NCI-H69 (cell line): ENCODE measurements at regions not wholly inside any gene's neighbourhood (a gene's known extent, or its start where the extent isn't known, plus 50 kb on each side); places are given as distances from the start of the nearest gene placed in this dataset.
"Not testable (repeated sequence)": the region's sequence is repeated elsewhere in the genome, so short reads cannot be mapped to it uniquely, and the experiment has no call there.

ENCODE experiments used
- DNase-seq: peaks from one replicate; lab custom pipeline; 2025; lab: John Stamatoyannopoulos, UW

GRCh38 chr12:61282790-61283575 lies 977.2 kb upstream of the USP15 start:
- DNase-seq, result no peak

GRCh38 chr12:61290473-61290872 lies 969.7 kb upstream of the USP15 start:
- no peak for DNase-seq

- no peak for DNase-seq
These were observed 968.6 kb upstream of the USP15 start for GRCh38 chr12:61291647-61292046.

DNA sequence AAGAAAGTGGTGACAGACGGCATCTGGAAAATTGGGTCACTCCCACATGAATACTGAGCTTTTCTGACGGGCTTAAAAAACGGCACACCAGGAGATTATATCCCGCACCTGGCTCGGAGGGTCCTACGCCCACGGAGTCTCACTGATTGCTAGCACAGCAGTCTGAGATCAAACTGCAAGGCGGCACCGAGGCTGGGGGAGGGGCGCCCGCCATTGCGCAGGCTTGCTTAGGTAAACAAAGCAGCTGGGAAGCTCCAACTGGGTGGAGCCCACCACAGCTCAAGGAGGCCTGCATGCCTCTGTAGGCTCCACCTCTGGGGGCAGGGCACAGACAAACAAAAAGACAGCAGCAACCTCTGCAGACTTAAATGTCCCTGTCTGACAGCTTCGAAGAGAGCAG lies 966.2 kb upstream of the USP15 start:
- not testable (repeated sequence) for DNase-seq

GRCh38 chr12:61301817-61302216 lies 958.4 kb upstream of the USP15 start:
- no peak for DNase-seq

- DNase-seq, result no peak
These were observed 957.9 kb upstream of the USP15 start for GRCh38 chr12:61302282-61302681.

DNA sequence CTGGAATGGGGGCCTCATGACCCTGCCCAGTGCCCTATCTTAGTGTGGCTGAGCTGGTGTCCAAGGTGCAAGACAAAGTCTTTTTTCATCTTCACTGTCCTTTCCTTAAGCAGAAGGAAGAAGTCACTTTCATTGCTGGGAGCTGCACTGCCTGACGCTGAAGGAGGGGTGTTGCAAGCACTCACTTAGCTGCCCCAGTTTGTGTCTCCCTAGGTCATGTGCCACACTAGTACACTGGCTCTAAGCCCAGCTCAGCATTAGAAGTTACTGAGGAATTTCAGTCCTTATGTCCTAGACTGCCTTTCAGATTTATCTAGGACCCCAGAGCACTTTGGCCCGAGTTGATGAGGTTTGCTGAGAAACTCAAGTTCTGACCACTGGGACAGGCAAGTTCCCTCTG lies 952.0 kb upstream of the USP15 start:
- no peak for DNase-seq

GRCh38 chr12:61311413-61311812 lies 948.8 kb upstream of the USP15 start:
- no peak for DNase-seq

- DNase-seq, result no peak
These were observed 911.3 kb upstream of the USP15 start for GRCh38 chr12:61348871-61349270.

DNA sequence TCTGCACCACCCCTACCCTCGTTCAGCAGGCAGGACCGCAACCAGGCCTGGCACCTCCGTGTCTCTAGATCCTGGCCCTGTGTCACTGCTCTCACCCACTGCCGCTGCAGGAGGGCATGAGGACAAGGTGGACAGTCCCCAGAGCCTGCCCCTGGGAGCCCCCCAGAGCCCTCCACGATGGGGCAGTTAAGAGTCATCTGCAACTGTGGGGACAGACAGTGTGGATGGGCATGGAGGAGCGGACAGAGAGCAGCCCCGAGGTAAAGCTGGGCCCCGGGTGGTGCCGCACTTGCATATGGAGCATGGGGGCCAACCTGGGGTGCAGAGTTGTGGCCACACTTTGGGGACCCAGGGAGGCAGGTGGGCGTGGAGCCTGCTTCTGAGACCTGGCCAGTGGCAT lies 905.1 kb upstream of the USP15 start:
- no peak for DNase-seq

GRCh38 chr12:61356485-61356884 lies 903.7 kb upstream of the USP15 start:
- no peak for DNase-seq

DNA sequence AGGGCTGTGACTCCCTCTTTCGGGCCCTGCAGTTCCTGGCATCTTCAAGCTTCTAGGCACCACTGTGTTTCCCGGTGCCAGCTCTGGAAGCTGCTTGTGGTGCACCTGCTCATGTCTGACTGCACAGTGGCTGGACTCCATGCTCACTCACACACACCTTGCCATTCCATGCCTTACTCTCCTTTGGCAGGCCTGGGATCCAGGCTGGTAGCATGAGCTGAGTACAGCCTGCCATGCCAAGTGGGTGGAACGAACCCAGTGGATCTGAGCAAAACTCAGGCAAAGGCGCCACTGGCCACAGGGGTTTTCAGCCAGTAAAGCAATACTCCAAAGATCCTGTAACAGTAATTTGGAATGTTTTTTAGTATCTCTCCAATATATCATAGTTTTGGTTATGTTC lies 902.7 kb upstream of the USP15 start:
- no peak for DNase-seq

DNA sequence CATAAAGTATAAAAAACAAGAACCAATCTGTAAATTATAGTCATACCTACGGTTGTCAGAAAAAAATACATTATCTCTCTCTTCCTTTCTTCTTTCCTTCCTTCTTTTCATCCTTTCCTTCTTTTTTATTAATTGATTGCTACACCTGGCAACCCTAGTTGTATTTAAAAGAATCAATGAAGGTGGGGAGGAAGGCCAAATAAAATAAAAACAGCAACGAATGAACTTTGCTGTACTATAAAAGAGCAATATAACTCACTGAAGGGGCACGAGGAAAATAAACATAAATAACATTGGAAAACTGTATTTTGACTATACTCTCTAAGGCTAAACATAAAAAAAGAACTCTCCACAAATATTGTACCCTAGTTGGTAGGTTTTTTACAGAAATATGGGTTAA lies 898.2 kb upstream of the USP15 start:
- DNase-seq, result no peak

- DNase-seq, result no peak
These were observed 895.2 kb upstream of the USP15 start for GRCh38 chr12:61365001-61365400.

GRCh38 chr12:61367281-61367785 lies 892.9 kb upstream of the USP15 start:
- no peak for DNase-seq

- DNase-seq, result no peak
These were observed 890.8 kb upstream of the USP15 start for GRCh38 chr12:61369241-61369910.

DNA sequence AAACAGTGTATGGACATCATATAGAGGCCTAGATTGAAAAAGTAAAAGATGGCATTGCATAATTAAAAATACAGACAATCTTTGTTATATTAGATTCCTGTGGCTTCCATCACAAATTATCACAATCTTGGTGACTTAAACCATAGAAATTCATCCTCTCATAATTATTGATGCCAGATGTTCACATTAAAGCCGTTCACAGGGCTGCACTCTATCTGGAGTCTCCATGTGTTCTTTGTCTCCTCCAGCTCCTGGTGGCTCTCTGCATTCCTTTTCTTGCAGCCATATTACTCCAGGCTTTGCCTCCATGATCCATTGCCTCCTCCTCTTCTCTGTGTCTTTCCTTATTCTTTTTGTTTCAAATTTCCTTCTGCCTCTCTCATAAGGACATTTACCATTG lies 875.7 kb upstream of the USP15 start:
- DNase-seq, result no peak

- DNase-seq, result no peak
These were observed 874.4 kb upstream of the USP15 start for GRCh38 chr12:61385771-61386170.

DNA sequence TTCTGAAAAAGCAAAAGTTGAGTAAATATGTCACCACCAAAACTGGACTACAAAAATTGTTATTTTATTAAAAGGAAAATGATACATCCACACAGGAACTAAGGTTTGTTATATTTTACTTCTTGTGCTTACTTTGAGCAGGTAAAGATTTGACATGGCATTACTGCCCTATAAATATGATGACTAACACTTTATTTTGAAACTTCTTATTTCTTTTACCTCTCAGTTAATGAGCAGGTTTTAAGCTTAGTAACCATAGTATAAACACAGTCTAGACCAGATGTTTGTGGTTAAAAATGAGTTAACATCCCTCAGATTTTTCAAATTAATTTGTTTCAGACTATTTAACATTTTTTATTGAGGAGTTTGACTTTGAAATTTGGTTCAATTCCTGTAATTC lies 862.5 kb upstream of the USP15 start:
- no peak for DNase-seq

DNA sequence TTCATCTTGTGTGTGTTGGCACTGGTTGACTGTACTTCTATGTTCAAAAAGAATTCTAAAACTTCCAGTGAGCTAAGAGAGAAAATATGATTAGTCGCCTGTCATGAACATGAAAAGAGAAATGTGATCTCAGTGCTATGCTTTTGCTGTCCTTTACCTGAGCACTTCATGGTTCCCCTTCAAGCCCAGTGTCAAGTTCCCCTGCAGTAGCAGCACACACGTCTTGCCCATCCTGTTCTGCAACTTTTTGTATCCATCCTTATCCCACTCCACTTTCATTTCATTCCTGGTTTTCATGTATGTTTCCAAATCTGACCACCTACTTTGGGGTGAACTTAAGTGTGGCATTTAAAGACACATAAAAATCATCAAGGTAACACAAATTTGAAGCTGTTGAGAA lies 848.0 kb upstream of the USP15 start:
- no peak for DNase-seq

DNA sequence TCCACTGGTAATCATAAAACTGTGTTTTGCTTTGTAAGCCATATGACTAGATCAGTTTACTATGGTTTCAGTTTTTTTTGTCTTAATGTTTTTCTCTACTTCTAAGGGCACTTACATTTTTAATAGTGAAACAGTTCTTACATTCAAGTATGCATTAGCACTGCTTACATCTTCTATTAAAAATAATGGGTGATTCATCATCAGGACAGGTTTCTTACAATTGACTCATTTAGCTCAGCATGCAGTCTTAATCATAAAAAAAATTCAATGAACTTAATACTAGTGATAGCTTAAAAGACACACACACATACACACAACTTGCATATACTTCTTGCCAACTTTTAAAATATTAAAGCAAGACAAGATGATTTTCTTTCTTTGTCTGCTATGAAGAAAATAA lies 845.7 kb upstream of the USP15 start:
- no peak for DNase-seq

DNA sequence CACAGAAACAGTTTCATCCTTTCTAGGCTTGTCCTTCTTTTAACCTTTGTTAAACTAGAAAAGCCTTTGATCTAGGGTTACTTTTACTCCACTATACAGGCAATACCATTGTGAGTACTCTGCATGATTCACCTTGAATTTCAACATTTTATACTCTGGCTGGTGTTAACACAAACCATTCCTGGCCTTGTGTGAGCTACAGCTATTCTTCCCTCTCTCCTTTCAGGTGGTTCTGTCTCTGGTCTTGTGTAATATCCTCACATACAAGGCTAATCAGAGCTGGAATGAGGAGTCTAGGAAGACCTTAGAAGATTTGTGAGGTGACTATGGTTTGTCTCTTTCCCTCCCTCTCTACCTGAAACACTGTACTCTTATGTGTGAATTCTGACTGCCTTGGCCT lies 837.4 kb upstream of the USP15 start:
- DNase-seq, result no peak

DNA sequence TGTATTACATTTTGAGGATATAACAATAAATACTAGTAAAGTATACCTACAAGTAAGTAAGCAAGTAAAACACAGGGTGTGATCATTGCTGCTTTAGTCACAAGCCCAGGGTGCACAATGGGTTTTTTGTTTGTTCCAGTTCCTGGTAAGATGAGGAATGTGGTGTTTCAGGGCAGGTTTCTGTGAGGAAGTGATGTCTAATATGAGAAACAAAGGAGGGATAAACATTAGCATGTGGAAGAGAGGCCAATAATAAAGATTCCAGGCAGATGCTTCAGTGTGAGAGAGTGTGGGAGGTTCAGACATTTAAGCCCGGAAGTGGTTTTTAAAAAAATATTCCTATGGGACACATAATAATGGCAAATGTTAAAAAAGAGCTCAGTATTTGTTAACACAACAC lies 808.1 kb upstream of the USP15 start:
- DNase-seq, result no peak

- DNase-seq, result no peak
These were observed 772.5 kb upstream of the USP15 start for GRCh38 chr12:61487728-61488127.
